ENCODE measurements at regions not wholly inside any gene's neighbourhood (a gene's known extent, or its start where the extent isn't known, plus 50 kb on each side); places are given as distances from the start of the nearest gene placed in this dataset.

DNA sequence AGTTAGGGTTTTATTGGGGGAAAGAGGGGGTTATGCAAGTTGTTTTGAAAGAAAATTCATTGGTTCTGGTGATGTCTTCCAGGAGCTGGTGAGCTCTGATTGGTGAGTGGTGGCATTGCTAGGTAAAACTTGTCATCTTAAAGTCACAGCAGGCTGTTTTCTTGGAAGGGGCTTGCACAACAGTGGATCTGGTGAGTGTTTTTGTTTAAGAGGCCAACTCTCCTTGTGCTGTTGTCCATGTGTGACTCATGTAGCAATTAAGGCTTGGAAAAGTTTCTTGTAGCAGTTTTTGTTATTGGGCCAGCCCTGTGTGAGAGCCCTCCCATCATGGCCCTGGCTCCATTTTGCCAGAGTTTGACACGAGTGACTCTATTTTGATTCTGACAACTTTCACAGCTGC, 109.4 kb downstream of the RFC3 start:
- TF ChIP-seq, protein P1, sequence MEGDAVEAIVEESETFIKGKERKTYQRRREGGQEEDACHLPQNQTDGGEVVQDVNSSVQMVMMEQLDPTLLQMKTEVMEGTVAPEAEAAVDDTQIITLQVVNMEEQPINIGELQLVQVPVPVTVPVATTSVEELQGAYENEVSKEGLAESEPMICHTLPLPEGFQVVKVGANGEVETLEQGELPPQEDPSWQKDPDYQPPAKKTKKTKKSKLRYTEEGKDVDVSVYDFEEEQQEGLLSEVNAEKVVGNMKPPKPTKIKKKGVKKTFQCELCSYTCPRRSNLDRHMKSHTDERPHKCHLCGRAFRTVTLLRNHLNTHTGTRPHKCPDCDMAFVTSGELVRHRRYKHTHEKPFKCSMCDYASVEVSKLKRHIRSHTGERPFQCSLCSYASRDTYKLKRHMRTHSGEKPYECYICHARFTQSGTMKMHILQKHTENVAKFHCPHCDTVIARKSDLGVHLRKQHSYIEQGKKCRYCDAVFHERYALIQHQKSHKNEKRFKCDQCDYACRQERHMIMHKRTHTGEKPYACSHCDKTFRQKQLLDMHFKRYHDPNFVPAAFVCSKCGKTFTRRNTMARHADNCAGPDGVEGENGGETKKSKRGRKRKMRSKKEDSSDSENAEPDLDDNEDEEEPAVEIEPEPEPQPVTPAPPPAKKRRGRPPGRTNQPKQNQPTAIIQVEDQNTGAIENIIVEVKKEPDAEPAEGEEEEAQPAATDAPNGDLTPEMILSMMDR (IDR thresholded peaks at IDR 0.05), result no peak
- no peak for TF ChIP-seq POLR2A (IDR thresholded peaks at IDR 0.05)

Measured in heart left ventricle (tissue), 13 donors.